ENCODE measurements at regions not wholly inside any gene's neighbourhood (a gene's known extent, or its start where the extent isn't known, plus 50 kb on each side); places are given as distances from the start of the nearest gene placed in this dataset.
"Not testable (repeated sequence)": the region's sequence is repeated elsewhere in the genome, so short reads cannot be mapped to it uniquely, and the experiment has no call there.

GRCh38 chr5:18799482-18800128 is 1165.3 kb downstream of the TAF11L14 start:
- no peaks in the 10 kb centered on the region for H3K79me2 ChIP-seq (ENCODE audit: insufficient read depth, low read length)
- no peak overlapping the region for H3K4me2 ChIP-seq (replicated peaks; ENCODE audit: extremely low read depth, low read length, poor library complexity, severe bottlenecking)
- no peak overlapping the region for H3K4me3 Mint-ChIP-seq
- H3K4me1 ChIP-seq (ENCODE audit: control insufficient read depth in 1 of 2, insufficient read depth in 2 of 2, low read length in 2 of 2) = no peaks in the 10 kb centered on the region
- peak overlapping the region in 1 of 7 donors; percentile 49 for H3K27ac Mint-ChIP-seq
- peaks cover 4 to 13% (median 5%) of the 10 kb centered on the region in 7 donors for H3K9me3 Mint-ChIP-seq
- H3K27me3 Mint-ChIP-seq (ENCODE audit: low read depth in 3 of 3) = no peaks in the 10 kb centered on the region
- H3K4me1 Mint-ChIP-seq = no peaks in the 10 kb centered on the region
- 95% methylated on average over 4 of the region's 6 CpGs for WGBS (ENCODE audit: insufficient coverage)
- no peak overlapping the region for H3K4me3 ChIP-seq (replicated peaks in 1 of 3; ENCODE audit: low read depth in 2 of 3, low read length in 3 of 3)
- no peak overlapping the region for H2AFZ ChIP-seq (ENCODE audit: insufficient read depth, low read depth, low read length, poor library complexity, severe bottlenecking)
- H3K27me3 ChIP-seq (ENCODE audit: control insufficient read depth in 2 of 2, insufficient read depth in 2 of 2, low read length in 2 of 2) = no peaks in the 10 kb centered on the region
- TF ChIP-seq CTCF (IDR thresholded peaks at IDR 0.05) = no peak
- no peak overlapping the region for H3K9ac ChIP-seq (ENCODE audit: insufficient read depth, low read length, poor library complexity, severe bottlenecking)
- intact Hi-C loops (cut with micrococcal nuclease) = no loop called here
- no peaks in the 10 kb centered on the region for H4K20me1 ChIP-seq (ENCODE audit: insufficient read depth, low read length)
- no peaks in the 10 kb centered on the region for H3K36me3 ChIP-seq (replicated peaks in 1 of 2; ENCODE audit: control insufficient read depth in 1 of 2, insufficient read depth in 2 of 2, low read length in 2 of 2)
- H3K36me3 Mint-ChIP-seq = no peaks in the 10 kb centered on the region
- DNase-seq = no peak
- H3K9me3 ChIP-seq (replicated peaks in 1 of 2; ENCODE audit: control insufficient read depth in 1 of 2, insufficient read depth in 1 of 2, low read length in 2 of 2) = peaks cover 0 to 7% of the 10 kb centered on the region in 2 donors
- no peak overlapping the region for H3K27ac ChIP-seq (ENCODE audit: low read depth in 1 of 2, low read length in 2 of 2)

- intact Hi-C loops (cut with micrococcal nuclease) = no loop called here
- no peak for DNase-seq
- no peaks in the 10 kb centered on the region for H4K20me1 ChIP-seq (ENCODE audit: insufficient read depth, low read length)
- H3K4me1 Mint-ChIP-seq = no peaks in the 10 kb centered on the region
- H3K27ac ChIP-seq (ENCODE audit: low read depth in 1 of 2, low read length in 2 of 2) = no peak overlapping the region
- H3K27me3 ChIP-seq (ENCODE audit: control insufficient read depth in 2 of 2, insufficient read depth in 2 of 2, low read length in 2 of 2) = no peaks in the 10 kb centered on the region
- H3K9me3 Mint-ChIP-seq = peaks cover 4 to 13% (median 5%) of the 10 kb centered on the region in 7 donors
- no peaks in the 10 kb centered on the region for H3K79me2 ChIP-seq (ENCODE audit: insufficient read depth, low read length)
- peak overlapping the region in 1 of 7 donors; percentile 58 for H3K27ac Mint-ChIP-seq
- peaks cover 0 to 7% of the 10 kb centered on the region in 2 donors for H3K9me3 ChIP-seq (replicated peaks in 1 of 2; ENCODE audit: control insufficient read depth in 1 of 2, insufficient read depth in 1 of 2, low read length in 2 of 2)
- no peaks in the 10 kb centered on the region for H3K27me3 Mint-ChIP-seq (ENCODE audit: low read depth in 3 of 3)
- H3K4me2 ChIP-seq (replicated peaks; ENCODE audit: extremely low read depth, low read length, poor library complexity, severe bottlenecking) = no peak overlapping the region
- no peak overlapping the region for H2AFZ ChIP-seq (ENCODE audit: insufficient read depth, low read depth, low read length, poor library complexity, severe bottlenecking)
- H3K4me1 ChIP-seq (ENCODE audit: control insufficient read depth in 1 of 2, insufficient read depth in 2 of 2, low read length in 2 of 2) = no peaks in the 10 kb centered on the region
- TF ChIP-seq CTCF (IDR thresholded peaks at IDR 0.05) = no peak
- H3K36me3 ChIP-seq (replicated peaks in 1 of 2; ENCODE audit: control insufficient read depth in 1 of 2, insufficient read depth in 2 of 2, low read length in 2 of 2) = no peaks in the 10 kb centered on the region
- 95% methylated on average over 15 of the region's 19 CpGs for WGBS (ENCODE audit: insufficient coverage)
- no peak overlapping the region for H3K4me3 ChIP-seq (replicated peaks in 1 of 3; ENCODE audit: low read depth in 2 of 3, low read length in 3 of 3)
- H3K36me3 Mint-ChIP-seq = no peaks in the 10 kb centered on the region
- no peak overlapping the region for H3K9ac ChIP-seq (ENCODE audit: insufficient read depth, low read length, poor library complexity, severe bottlenecking)
- H3K4me3 Mint-ChIP-seq = no peak overlapping the region
Measured at GRCh38 chr5:18800293-18801025, 1166.2 kb downstream of the TAF11L14 start.

- WGBS (ENCODE audit: insufficient coverage) = 100% methylated on average over 2 of the region's 3 CpGs
- H3K4me3 ChIP-seq (replicated peaks in 1 of 3; ENCODE audit: low read depth in 2 of 3, low read length in 3 of 3); H3K27me3 Mint-ChIP-seq (ENCODE audit: low read depth in 3 of 3); H3K27ac Mint-ChIP-seq; H3K9me3 ChIP-seq (replicated peaks in 1 of 2; ENCODE audit: control insufficient read depth in 1 of 2, insufficient read depth in 1 of 2, low read length in 2 of 2); H3K27ac ChIP-seq (ENCODE audit: low read depth in 1 of 2, low read length in 2 of 2); DNase-seq; H3K4me1 Mint-ChIP-seq; H3K36me3 Mint-ChIP-seq; intact Hi-C loops (cut with micrococcal nuclease); H3K4me1 ChIP-seq (ENCODE audit: control insufficient read depth in 1 of 2, insufficient read depth in 2 of 2, low read length in 2 of 2); H3K79me2 ChIP-seq (ENCODE audit: insufficient read depth, low read length); H4K20me1 ChIP-seq (ENCODE audit: insufficient read depth, low read length); H2AFZ ChIP-seq (ENCODE audit: insufficient read depth, low read depth, low read length, poor library complexity, severe bottlenecking); H3K4me3 Mint-ChIP-seq; H3K27me3 ChIP-seq (ENCODE audit: control insufficient read depth in 2 of 2, insufficient read depth in 2 of 2, low read length in 2 of 2); H3K36me3 ChIP-seq (replicated peaks in 1 of 2; ENCODE audit: control insufficient read depth in 1 of 2, insufficient read depth in 2 of 2, low read length in 2 of 2); H3K9ac ChIP-seq (ENCODE audit: insufficient read depth, low read length, poor library complexity, severe bottlenecking); H3K4me2 ChIP-seq (replicated peaks; ENCODE audit: extremely low read depth, low read length, poor library complexity, severe bottlenecking): not testable (repeated sequence)
- H3K9me3 Mint-ChIP-seq = peaks cover 4 to 13% (median 5%) of the 10 kb centered on the region in 7 donors
Measured at GRCh38 chr5:18801413-18801812, 1167.2 kb downstream of the TAF11L14 start.

All from CD14-positive monocyte (primary cell).